Astrocyte (in vitro differentiated cells and primary cell): ENCODE measurements at regions not wholly inside any gene's neighbourhood (a gene's known extent, or its start where the extent isn't known, plus 50 kb on each side); places are given as distances from the start of the nearest gene placed in this dataset.

Experiments
- EZH2 ChIP-seq: IDR thresholded peaks from 2 replicates; pipeline ENCODE4 v1.6.1; 2012; ENCODE audit warnings: mild to moderate bottlenecking, low read length, inconsistent platforms; ENCODE audit not compliant: insufficient read depth
- TF ChIP-seq, protein P1 (sequence below): IDR thresholded peaks from 2 replicates; pipeline ENCODE4 v1.5.1; 2011; ENCODE audit warnings: low read depth, mild to moderate bottlenecking, inconsistent platforms, low read length, moderate library complexity; ENCODE audit not compliant: insufficient read depth

- TF ChIP-seq, protein P1, sequence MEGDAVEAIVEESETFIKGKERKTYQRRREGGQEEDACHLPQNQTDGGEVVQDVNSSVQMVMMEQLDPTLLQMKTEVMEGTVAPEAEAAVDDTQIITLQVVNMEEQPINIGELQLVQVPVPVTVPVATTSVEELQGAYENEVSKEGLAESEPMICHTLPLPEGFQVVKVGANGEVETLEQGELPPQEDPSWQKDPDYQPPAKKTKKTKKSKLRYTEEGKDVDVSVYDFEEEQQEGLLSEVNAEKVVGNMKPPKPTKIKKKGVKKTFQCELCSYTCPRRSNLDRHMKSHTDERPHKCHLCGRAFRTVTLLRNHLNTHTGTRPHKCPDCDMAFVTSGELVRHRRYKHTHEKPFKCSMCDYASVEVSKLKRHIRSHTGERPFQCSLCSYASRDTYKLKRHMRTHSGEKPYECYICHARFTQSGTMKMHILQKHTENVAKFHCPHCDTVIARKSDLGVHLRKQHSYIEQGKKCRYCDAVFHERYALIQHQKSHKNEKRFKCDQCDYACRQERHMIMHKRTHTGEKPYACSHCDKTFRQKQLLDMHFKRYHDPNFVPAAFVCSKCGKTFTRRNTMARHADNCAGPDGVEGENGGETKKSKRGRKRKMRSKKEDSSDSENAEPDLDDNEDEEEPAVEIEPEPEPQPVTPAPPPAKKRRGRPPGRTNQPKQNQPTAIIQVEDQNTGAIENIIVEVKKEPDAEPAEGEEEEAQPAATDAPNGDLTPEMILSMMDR: no peak
- no peak for TF ChIP-seq EZH2
Observed at GRCh38 chr1:79363430-79363829, 356.9 kb upstream of the ADGRL4 start.
